ENCODE measurements at regions not wholly inside any gene's neighbourhood (a gene's known extent, or its start where the extent isn't known, plus 50 kb on each side); places are given as distances from the start of the nearest gene placed in this dataset.

- Histone ChIP-seq H3K27me3 (ENCODE audit: control insufficient read depth in 1 of 2, insufficient read depth in 1 of 2, low read length in 2 of 2) (peaks cover 5 to 45% of the 10 kb centered on the region in 2 experiments), H2AK5ac (ENCODE audit: low read length, severe bottlenecking) (no peak overlapping the region), H3K18ac (ENCODE audit: low read depth in 1 of 2, low read length in 2 of 2) (no peak overlapping the region), H3K23ac (ENCODE audit: low read length in 2 of 2) (no peak overlapping the region), H3K27ac (ENCODE audit: low read length, poor library complexity, severe bottlenecking) (no peak overlapping the region), H3K79me1 (replicated peaks; ENCODE audit: low read length, poor library complexity, severe bottlenecking) (no peaks in the 10 kb centered on the region), H4K91ac (ENCODE audit: low read length) (no peak overlapping the region), H2AFZ (ENCODE audit: low read depth, low read length) (peak overlapping the region; percentile 10), H4K8ac (ENCODE audit: low read length) (no peak overlapping the region), H3K9me3 (ENCODE audit: control insufficient read depth, low read length) (peaks cover 20% of the 10 kb centered on the region), H3K9ac (ENCODE audit: low read length) (no peak overlapping the region), H3K4me2 (ENCODE audit: low read length, poor library complexity, severe bottlenecking) (no peak overlapping the region), H2BK12ac (ENCODE audit: low read length in 2 of 2) (no peak overlapping the region), H3K4me3 (ENCODE audit: insufficient read depth in 1 of 2, low read depth in 1 of 2, low read length in 2 of 2) (no peak overlapping the region), H2BK120ac (ENCODE audit: low read depth, low read length) (no peak overlapping the region), H3K36me3 (ENCODE audit: control insufficient read depth in 1 of 2, insufficient read depth in 2 of 2, low read depth in 1 of 2, low read length in 2 of 2) (no peaks in the 10 kb centered on the region), H2BK5ac (ENCODE audit: low read depth, low read length, poor library complexity, severe bottlenecking) (no peak overlapping the region), H3K4ac (ENCODE audit: low read depth in 1 of 2, low read length in 2 of 2) (no peak overlapping the region), H3K4me1 (ENCODE audit: control insufficient read depth, insufficient read depth, low read depth, low read length) (peaks cover 5% of the 10 kb centered on the region), H2BK15ac (ENCODE audit: low read depth, poor library complexity, severe bottlenecking) (no peak overlapping the region), H3K14ac (ENCODE audit: low read length in 2 of 2) (no peak overlapping the region)
- no peak for DNase-seq
- WGBS: 83% methylated on average over 7 of the region's 7 CpGs
These were observed 90.9 kb upstream of the TP53I11 start for GRCh38 chr11:45041596-45041995.

- Histone ChIP-seq H3K4ac (ENCODE audit: low read depth in 1 of 2, low read length in 2 of 2) (peak overlapping the region in 1 of 2 experiments; percentile 41), H2BK15ac (ENCODE audit: low read depth, poor library complexity, severe bottlenecking) (no peak overlapping the region), H3K36me3 (ENCODE audit: control insufficient read depth in 1 of 2, insufficient read depth in 2 of 2, low read depth in 1 of 2, low read length in 2 of 2) (no peaks in the 10 kb centered on the region), H3K4me3 (ENCODE audit: insufficient read depth in 1 of 2, low read depth in 1 of 2, low read length in 2 of 2) (no peak overlapping the region), H2BK5ac (ENCODE audit: low read depth, low read length, poor library complexity, severe bottlenecking) (no peak overlapping the region), H3K9ac (ENCODE audit: low read length) (no peak overlapping the region), H3K23ac (ENCODE audit: low read length in 2 of 2) (no peak overlapping the region), H4K8ac (ENCODE audit: low read length) (no peak overlapping the region), H3K79me1 (replicated peaks; ENCODE audit: low read length, poor library complexity, severe bottlenecking) (no peaks in the 10 kb centered on the region), H3K4me2 (ENCODE audit: low read length, poor library complexity, severe bottlenecking) (no peak overlapping the region), H3K4me1 (ENCODE audit: control insufficient read depth, insufficient read depth, low read depth, low read length) (peaks cover 5% of the 10 kb centered on the region), H3K18ac (ENCODE audit: low read depth in 1 of 2, low read length in 2 of 2) (no peak overlapping the region), H3K27ac (ENCODE audit: low read length, poor library complexity, severe bottlenecking) (no peak overlapping the region), H2BK12ac (ENCODE audit: low read length in 2 of 2) (peak overlapping the region in 1 of 2 experiments; percentile 43), H4K91ac (ENCODE audit: low read length) (no peak overlapping the region), H3K27me3 (ENCODE audit: control insufficient read depth in 1 of 2, insufficient read depth in 1 of 2, low read length in 2 of 2) (peaks cover 5 to 38% of the 10 kb centered on the region in 2 experiments), H2AFZ (ENCODE audit: low read depth, low read length) (no peak overlapping the region), H3K9me3 (ENCODE audit: control insufficient read depth, low read length) (peaks cover 20% of the 10 kb centered on the region), H2AK5ac (ENCODE audit: low read length, severe bottlenecking) (no peak overlapping the region), H2BK120ac (ENCODE audit: low read depth, low read length) (no peak overlapping the region), H3K14ac (ENCODE audit: low read length in 2 of 2) (no peak overlapping the region)
- no peak for DNase-seq
- 81% methylated on average over 4 of the region's 4 CpGs for WGBS
These were observed 91.9 kb upstream of the TP53I11 start for GRCh38 chr11:45042560-45042959.

- Histone ChIP-seq H3K4me2 (ENCODE audit: low read length, poor library complexity, severe bottlenecking) (no peak overlapping the region), H3K27me3 (ENCODE audit: control insufficient read depth in 1 of 2, insufficient read depth in 1 of 2, low read length in 2 of 2) (peaks cover 0 to 33% of the 10 kb centered on the region in 2 experiments), H3K23ac (ENCODE audit: low read length in 2 of 2) (no peak overlapping the region), H2AK5ac (ENCODE audit: low read length, severe bottlenecking) (no peak overlapping the region), H2BK5ac (ENCODE audit: low read depth, low read length, poor library complexity, severe bottlenecking) (no peak overlapping the region), H3K79me1 (replicated peaks; ENCODE audit: low read length, poor library complexity, severe bottlenecking) (no peaks in the 10 kb centered on the region), H3K18ac (ENCODE audit: low read depth in 1 of 2, low read length in 2 of 2) (peak overlapping the region in 1 of 2 experiments; percentile 28), H2BK12ac (ENCODE audit: low read length in 2 of 2) (peak overlapping the region in 1 of 2 experiments; percentile 56), H4K91ac (ENCODE audit: low read length) (peak overlapping the region; percentile 81), H3K36me3 (ENCODE audit: control insufficient read depth in 1 of 2, insufficient read depth in 2 of 2, low read depth in 1 of 2, low read length in 2 of 2) (no peaks in the 10 kb centered on the region), H3K4me1 (ENCODE audit: control insufficient read depth, insufficient read depth, low read depth, low read length) (peaks cover 5% of the 10 kb centered on the region), H3K27ac (ENCODE audit: low read length, poor library complexity, severe bottlenecking) (no peak overlapping the region), H2BK15ac (ENCODE audit: low read depth, poor library complexity, severe bottlenecking) (no peak overlapping the region), H3K9ac (ENCODE audit: low read length) (no peak overlapping the region), H4K8ac (ENCODE audit: low read length) (peak overlapping the region; percentile 3), H3K4ac (ENCODE audit: low read depth in 1 of 2, low read length in 2 of 2) (peak overlapping the region in 1 of 2 experiments; percentile 20), H2AFZ (ENCODE audit: low read depth, low read length) (no peak overlapping the region), H3K9me3 (ENCODE audit: control insufficient read depth, low read length) (peaks cover 10% of the 10 kb centered on the region), H2BK120ac (ENCODE audit: low read depth, low read length) (no peak overlapping the region), H3K4me3 (ENCODE audit: insufficient read depth in 1 of 2, low read depth in 1 of 2, low read length in 2 of 2) (no peak overlapping the region), H3K14ac (ENCODE audit: low read length in 2 of 2) (no peak overlapping the region)
- 97% methylated on average over 12 of the region's 12 CpGs for WGBS
- DNase-seq: no peak
These were observed 93.2 kb upstream of the TP53I11 start for GRCh38 chr11:45043755-45044475.

GRCh38 chr11:45045683-45046471 lies 95.2 kb upstream of the TP53I11 start:
- H3K4me1 ChIP-seq (ENCODE audit: control insufficient read depth, insufficient read depth, low read depth, low read length): peaks cover 5% of the 10 kb centered on the region
- peak overlapping the region; percentile 53 for H3K9ac ChIP-seq (ENCODE audit: low read length)
- H3K14ac ChIP-seq (ENCODE audit: low read length in 2 of 2): no peak overlapping the region
- H2BK12ac ChIP-seq (ENCODE audit: low read length in 2 of 2): peak overlapping the region in 1 of 2 experiments; percentile 88
- peak overlapping the region; percentile 88 for H2BK120ac ChIP-seq (ENCODE audit: low read depth, low read length)
- no peaks in the 10 kb centered on the region for H3K79me1 ChIP-seq (replicated peaks; ENCODE audit: low read length, poor library complexity, severe bottlenecking)
- no peaks in the 10 kb centered on the region for H3K9me3 ChIP-seq (ENCODE audit: control insufficient read depth, low read length)
- H2AFZ ChIP-seq (ENCODE audit: low read depth, low read length): no peak overlapping the region
- no peak overlapping the region for H3K27ac ChIP-seq (ENCODE audit: low read length, poor library complexity, severe bottlenecking)
- H2BK15ac ChIP-seq (ENCODE audit: low read depth, poor library complexity, severe bottlenecking): peak overlapping the region; percentile 92
- H4K8ac ChIP-seq (ENCODE audit: low read length): peak overlapping the region; percentile 91
- peak; percentile 85 for DNase-seq
- H3K4me2 ChIP-seq (ENCODE audit: low read length, poor library complexity, severe bottlenecking): no peak overlapping the region
- peaks cover 0 to 27% of the 10 kb centered on the region in 2 experiments for H3K27me3 ChIP-seq (ENCODE audit: control insufficient read depth in 1 of 2, insufficient read depth in 1 of 2, low read length in 2 of 2)
- H3K36me3 ChIP-seq (ENCODE audit: control insufficient read depth in 1 of 2, insufficient read depth in 2 of 2, low read depth in 1 of 2, low read length in 2 of 2): no peaks in the 10 kb centered on the region
- 43% methylated on average over 12 of the region's 19 CpGs for WGBS
- H3K18ac ChIP-seq (ENCODE audit: low read depth in 1 of 2, low read length in 2 of 2): peak overlapping the region; percentile 86 to 96
- peak overlapping the region in 1 of 2 experiments; percentile 37 for H3K4me3 ChIP-seq (ENCODE audit: insufficient read depth in 1 of 2, low read depth in 1 of 2, low read length in 2 of 2)
- peak overlapping the region; percentile 92 for H4K91ac ChIP-seq (ENCODE audit: low read length)
- peak overlapping the region; percentile 71 to 93 for H3K4ac ChIP-seq (ENCODE audit: low read depth in 1 of 2, low read length in 2 of 2)
- H3K23ac ChIP-seq (ENCODE audit: low read length in 2 of 2): no peak overlapping the region
- no peak overlapping the region for H2AK5ac ChIP-seq (ENCODE audit: low read length, severe bottlenecking)
- H2BK5ac ChIP-seq (ENCODE audit: low read depth, low read length, poor library complexity, severe bottlenecking): no peak overlapping the region

All from mesenchymal stem cell (in vitro differentiated cells and primary cell).